Osteoblast (primary cell): ENCODE measurements at regions not wholly inside any gene's neighbourhood (a gene's known extent, or its start where the extent isn't known, plus 50 kb on each side); places are given as distances from the start of the nearest gene placed in this dataset.
A peak's percentile ranks its signal among the peaks of the same experiment; 100 is the strongest.

ENCODE experiments used
- DNase-seq: peaks from one replicate; pipeline ENCODE4 v3.0.0; 2011; ENCODE audit warnings: low spot score, mixed read lengths; ENCODE audit not compliant: insufficient read length; ENCODE audit errors: missing footprints
- H2AFZ ChIP-seq: 2 replicates; pipeline ENCODE4 v1.6.0; 2011; ENCODE audit warnings: mild to moderate bottlenecking, low read length
- H3K27ac ChIP-seq: 2 replicates; pipeline ENCODE4 v1.5.1; 2011; ENCODE audit warnings: mild to moderate bottlenecking, low read depth, low read length, moderate library complexity
- H3K27me3 ChIP-seq: 2 replicates; pipeline ENCODE4 v1.6.0; 2012; ENCODE audit warnings: mild to moderate bottlenecking, control low read depth, inconsistent platforms, low read length, moderate library complexity; ENCODE audit not compliant: insufficient read depth
- H3K36me3 ChIP-seq: 2 replicates; pipeline ENCODE4 v1.5.1; 2011; ENCODE audit warnings: mild to moderate bottlenecking, low read length, control low read depth, moderate library complexity; ENCODE audit not compliant: insufficient read depth
- H3K4me1 ChIP-seq: 2 replicates; pipeline ENCODE4 v1.5.1; 2011; ENCODE audit warnings: mild to moderate bottlenecking, low read length, control low read depth, moderate library complexity; ENCODE audit not compliant: insufficient read depth
- H3K4me2 ChIP-seq: 2 replicates; pipeline ENCODE4 v1.6.0; 2011; ENCODE audit warnings: mild to moderate bottlenecking, low read length; ENCODE audit not compliant: insufficient read depth
- H3K4me3 ChIP-seq: fragments of 200-600 bp; sonication (generic); 3 replicates; pipeline ENCODE4 v1.5.1; 2012; ENCODE audit warnings: mild to moderate bottlenecking, low read length, inconsistent platforms; ENCODE audit not compliant: insufficient read depth
- H3K79me2 ChIP-seq: 2 replicates; pipeline ENCODE4 v1.6.0; 2012; ENCODE audit warnings: mild to moderate bottlenecking, low read length, control low read depth, inconsistent platforms; ENCODE audit not compliant: insufficient read depth
- H3K9me3 ChIP-seq: 2 replicates; pipeline ENCODE4 v1.5.1; 2011; ENCODE audit warnings: low read depth, low read length, control low read depth
- H4K20me1 ChIP-seq: 2 replicates; pipeline ENCODE4 v1.6.0; 2012; ENCODE audit warnings: mild to moderate bottlenecking, low read length, control low read depth; ENCODE audit not compliant: insufficient read depth
- TF ChIP-seq, protein P1 (sequence below): IDR thresholded peaks from 2 replicates; pipeline ENCODE4 v1.5.1; 2011; ENCODE audit warnings: mild to moderate bottlenecking, low read depth, low read length, moderate library complexity; ENCODE audit errors: extremely low read depth

DNA sequence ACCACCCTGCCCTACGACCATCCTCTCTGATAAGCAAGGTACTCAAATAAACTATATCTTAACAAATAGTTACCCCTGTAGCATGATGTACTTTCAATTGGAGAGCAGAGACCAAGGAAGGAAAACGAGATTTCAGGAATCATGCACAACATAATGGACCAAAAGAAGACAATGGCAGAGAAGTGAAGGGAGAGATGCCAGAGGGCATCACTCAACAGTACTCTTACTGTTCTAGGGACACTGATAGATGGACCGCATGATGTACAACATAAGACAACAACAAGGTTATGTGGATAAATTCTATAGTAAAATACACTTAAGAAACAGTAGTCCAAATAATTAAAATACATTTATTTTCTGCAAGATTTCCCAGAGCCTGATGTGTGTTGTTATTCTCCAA lies 77.5 kb upstream of the IFNG-AS1 start:
- no peaks in the 10 kb centered on the region for H3K79me2 ChIP-seq
- H3K27ac ChIP-seq: no peak overlapping the region
- peaks cover 24% of the 10 kb centered on the region for H3K4me1 ChIP-seq
- TF ChIP-seq, protein P1, sequence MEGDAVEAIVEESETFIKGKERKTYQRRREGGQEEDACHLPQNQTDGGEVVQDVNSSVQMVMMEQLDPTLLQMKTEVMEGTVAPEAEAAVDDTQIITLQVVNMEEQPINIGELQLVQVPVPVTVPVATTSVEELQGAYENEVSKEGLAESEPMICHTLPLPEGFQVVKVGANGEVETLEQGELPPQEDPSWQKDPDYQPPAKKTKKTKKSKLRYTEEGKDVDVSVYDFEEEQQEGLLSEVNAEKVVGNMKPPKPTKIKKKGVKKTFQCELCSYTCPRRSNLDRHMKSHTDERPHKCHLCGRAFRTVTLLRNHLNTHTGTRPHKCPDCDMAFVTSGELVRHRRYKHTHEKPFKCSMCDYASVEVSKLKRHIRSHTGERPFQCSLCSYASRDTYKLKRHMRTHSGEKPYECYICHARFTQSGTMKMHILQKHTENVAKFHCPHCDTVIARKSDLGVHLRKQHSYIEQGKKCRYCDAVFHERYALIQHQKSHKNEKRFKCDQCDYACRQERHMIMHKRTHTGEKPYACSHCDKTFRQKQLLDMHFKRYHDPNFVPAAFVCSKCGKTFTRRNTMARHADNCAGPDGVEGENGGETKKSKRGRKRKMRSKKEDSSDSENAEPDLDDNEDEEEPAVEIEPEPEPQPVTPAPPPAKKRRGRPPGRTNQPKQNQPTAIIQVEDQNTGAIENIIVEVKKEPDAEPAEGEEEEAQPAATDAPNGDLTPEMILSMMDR: no peak
- H4K20me1 ChIP-seq: no peaks in the 10 kb centered on the region
- H3K9me3 ChIP-seq: no peaks in the 10 kb centered on the region
- no peak overlapping the region for H3K4me3 ChIP-seq
- no peak overlapping the region for H2AFZ ChIP-seq
- H3K36me3 ChIP-seq: no peaks in the 10 kb centered on the region
- no peak for DNase-seq
- H3K4me2 ChIP-seq: no peak overlapping the region
- H3K27me3 ChIP-seq: no peaks in the 10 kb centered on the region

DNA sequence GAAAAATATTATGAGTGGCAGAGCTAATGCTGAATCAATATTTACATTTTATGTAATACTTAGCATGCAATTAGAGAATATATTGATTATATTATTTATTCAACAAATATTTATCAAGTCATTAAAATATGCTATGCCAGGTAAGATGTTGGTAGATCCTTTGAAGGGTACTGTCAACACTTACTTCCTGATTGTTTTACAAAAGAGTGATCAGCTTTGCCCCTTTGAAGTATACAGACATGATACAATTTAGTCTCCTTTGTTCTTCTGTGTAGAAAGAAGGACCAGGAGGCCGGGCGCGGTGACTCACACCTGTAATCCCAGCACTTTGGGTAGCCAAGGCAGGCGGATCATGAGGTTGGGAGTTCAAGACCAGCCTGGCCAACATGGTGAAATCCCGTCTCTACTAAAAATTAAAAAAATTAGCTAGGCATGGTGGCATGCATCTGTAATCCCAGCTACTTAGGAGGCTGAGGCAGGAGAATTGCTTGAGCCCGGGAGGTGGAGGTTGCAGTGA lies 73.9 kb upstream of the IFNG-AS1 start:
- Histone ChIP-seq H3K27me3 (no peaks in the 10 kb centered on the region), H3K79me2 (no peaks in the 10 kb centered on the region), H4K20me1 (no peaks in the 10 kb centered on the region), H3K36me3 (no peaks in the 10 kb centered on the region), H3K9me3 (no peaks in the 10 kb centered on the region), H3K4me2 (no peak overlapping the region), H2AFZ (no peak overlapping the region), H3K4me1 (peaks cover 7% of the 10 kb centered on the region), H3K4me3 (no peak overlapping the region), H3K27ac (no peak overlapping the region)
- TF ChIP-seq, protein P1: no peak
- DNase-seq: no peak

DNA sequence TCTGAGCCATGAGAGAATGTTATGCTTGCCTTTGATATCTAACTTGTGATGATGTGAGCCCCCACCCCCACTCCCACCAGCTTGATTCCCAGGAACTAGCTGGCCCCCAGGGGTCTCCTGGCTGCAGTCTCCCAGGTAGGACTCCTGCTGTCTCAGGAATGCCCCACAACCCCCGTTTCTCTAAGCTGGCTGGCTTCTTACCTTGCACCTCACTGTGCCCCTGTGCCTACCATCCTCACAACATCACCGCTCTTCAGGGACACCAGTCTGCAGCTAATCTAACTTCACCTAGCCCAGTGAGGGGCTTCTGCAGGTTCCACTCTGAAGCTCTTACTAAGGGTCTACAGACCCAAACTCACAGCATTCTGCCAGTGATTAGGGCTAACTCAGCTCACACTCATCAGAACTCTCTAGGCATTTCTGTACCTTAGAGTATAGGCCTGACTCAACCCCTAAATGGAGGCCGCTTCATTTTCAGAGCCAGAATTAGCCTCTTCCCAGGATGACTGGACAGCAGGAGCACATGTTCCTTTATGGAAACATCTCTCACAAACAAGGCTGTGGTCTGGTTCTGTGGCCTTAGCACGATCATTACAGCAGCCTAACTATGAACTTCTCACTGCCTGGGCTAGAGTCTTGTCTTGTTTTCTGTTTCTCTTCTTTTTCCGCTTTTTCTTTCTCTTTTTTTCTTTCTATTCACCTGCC lies 72.8 kb upstream of the IFNG-AS1 start:
- Histone ChIP-seq H3K4me2 (no peak overlapping the region), H3K27ac (no peak overlapping the region), H3K36me3 (no peaks in the 10 kb centered on the region), H3K4me3 (no peak overlapping the region), H3K9me3 (no peaks in the 10 kb centered on the region), H3K4me1 (no peaks in the 10 kb centered on the region), H2AFZ (peak overlapping the region; percentile 80), H4K20me1 (no peaks in the 10 kb centered on the region), H3K27me3 (no peaks in the 10 kb centered on the region), H3K79me2 (no peaks in the 10 kb centered on the region)
- DNase-seq: peak; percentile 58
- TF ChIP-seq, protein P1: no peak

DNA sequence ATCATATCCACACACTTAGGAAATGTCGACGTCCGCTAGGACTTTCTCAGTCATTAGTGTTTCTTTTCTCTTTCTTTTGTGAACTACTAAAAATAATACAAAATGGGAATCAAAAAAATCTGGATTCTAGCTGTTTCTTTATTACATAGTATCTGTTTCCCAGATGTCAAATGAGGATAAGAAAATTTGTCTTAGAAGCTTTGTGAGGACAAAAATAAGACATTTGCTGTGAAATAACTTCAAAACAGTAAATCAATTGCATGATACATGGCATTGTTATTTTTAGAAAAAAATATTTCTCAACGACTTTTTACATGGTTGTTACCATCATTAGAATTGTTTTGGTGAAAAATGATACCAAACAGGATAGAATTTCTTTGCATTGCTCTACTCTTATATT lies 71.4 kb upstream of the IFNG-AS1 start:
- TF ChIP-seq, protein P1: no peak
- DNase-seq: no peak
- Histone ChIP-seq H3K4me1 (no peaks in the 10 kb centered on the region), H3K27ac (no peak overlapping the region), H3K36me3 (no peaks in the 10 kb centered on the region), H4K20me1 (no peaks in the 10 kb centered on the region), H2AFZ (no peak overlapping the region), H3K9me3 (no peaks in the 10 kb centered on the region), H3K79me2 (no peaks in the 10 kb centered on the region), H3K4me2 (no peak overlapping the region), H3K27me3 (no peaks in the 10 kb centered on the region), H3K4me3 (no peak overlapping the region)
